ENCODE measurements at regions not wholly inside any gene's neighbourhood (a gene's known extent, or its start where the extent isn't known, plus 50 kb on each side); places are given as distances from the start of the nearest gene placed in this dataset.

GRCh38 chr1:67540025-67540732 is 110.0 kb upstream of the SERBP1 start:
- TF ChIP-seq EZH2 (IDR thresholded peaks at IDR 0.05; ENCODE audit: borderline replicate concordance, insufficient read depth, low read length, poor library complexity, severe bottlenecking), result no peak
- TF ChIP-seq REST (IDR thresholded peaks at IDR 0.05; ENCODE audit: borderline replicate concordance), result no peak
- TF ChIP-seq TAF1 (IDR thresholded peaks at IDR 0.05; ENCODE audit: low read depth), result no peak

Measured in neural cell (in vitro differentiated cells).